ENCODE measurements at regions not wholly inside any gene's neighbourhood (a gene's known extent, or its start where the extent isn't known, plus 50 kb on each side); places are given as distances from the start of the nearest gene placed in this dataset.

DNA sequence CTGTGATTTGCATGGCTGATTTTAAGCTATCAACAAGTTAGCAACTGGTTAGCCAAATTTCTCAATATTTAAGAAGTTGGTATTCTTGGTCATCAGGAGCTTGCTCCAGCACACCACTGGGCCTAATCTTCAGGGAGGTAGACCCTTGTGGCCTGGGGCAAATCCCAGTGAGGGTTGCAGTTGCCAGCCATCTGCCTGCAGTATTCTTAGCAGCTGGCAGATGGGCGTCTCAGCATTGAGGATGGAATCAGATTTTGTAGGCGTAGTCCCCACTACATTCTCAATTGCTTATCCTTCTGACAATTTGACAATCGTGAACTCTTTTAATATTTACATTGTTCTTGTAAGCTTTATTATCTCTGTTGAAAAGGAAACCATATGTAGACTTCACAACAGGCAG is 1266.2 kb downstream of the SLITRK5 start:
- ATAC-seq, result no peak
- H3K36me3 ChIP-seq, result no peaks in the 10 kb centered on the region
- no peak overlapping the region for H3K4me3 ChIP-seq
- H3K27ac ChIP-seq, result no peak overlapping the region
- no peaks in the 10 kb centered on the region for H3K27me3 ChIP-seq
- no peaks in the 10 kb centered on the region for H3K9me3 ChIP-seq
- DNase-seq, result no peak
- intact Hi-C loops (cut with DNase I), result no loop called here
- TF ChIP-seq, protein P1, sequence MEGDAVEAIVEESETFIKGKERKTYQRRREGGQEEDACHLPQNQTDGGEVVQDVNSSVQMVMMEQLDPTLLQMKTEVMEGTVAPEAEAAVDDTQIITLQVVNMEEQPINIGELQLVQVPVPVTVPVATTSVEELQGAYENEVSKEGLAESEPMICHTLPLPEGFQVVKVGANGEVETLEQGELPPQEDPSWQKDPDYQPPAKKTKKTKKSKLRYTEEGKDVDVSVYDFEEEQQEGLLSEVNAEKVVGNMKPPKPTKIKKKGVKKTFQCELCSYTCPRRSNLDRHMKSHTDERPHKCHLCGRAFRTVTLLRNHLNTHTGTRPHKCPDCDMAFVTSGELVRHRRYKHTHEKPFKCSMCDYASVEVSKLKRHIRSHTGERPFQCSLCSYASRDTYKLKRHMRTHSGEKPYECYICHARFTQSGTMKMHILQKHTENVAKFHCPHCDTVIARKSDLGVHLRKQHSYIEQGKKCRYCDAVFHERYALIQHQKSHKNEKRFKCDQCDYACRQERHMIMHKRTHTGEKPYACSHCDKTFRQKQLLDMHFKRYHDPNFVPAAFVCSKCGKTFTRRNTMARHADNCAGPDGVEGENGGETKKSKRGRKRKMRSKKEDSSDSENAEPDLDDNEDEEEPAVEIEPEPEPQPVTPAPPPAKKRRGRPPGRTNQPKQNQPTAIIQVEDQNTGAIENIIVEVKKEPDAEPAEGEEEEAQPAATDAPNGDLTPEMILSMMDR (IDR thresholded peaks at IDR 0.05), result no peak
- H3K4me1 ChIP-seq, result no peaks in the 10 kb centered on the region
- 85 to 86% methylated on average over 3 of the region's 3 CpGs for WGBS, 2 donors

DNA sequence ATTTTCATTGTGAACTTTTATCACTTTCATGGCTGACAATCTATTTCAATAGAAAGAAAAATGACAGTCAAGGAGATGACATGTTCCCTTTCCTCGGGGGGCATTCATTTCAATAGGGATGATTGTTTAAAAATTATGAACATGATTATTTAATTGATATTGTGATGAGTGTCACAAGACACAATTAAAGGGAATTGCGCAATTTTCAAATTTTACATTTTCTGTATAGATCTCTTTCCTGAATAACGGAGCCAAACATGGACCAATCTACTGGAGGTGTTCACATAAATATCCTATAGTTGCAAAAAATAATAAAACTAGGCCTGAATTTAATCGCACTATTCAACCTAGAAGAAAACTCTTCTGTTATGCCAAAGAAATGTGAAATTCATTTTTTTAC is 1274.6 kb downstream of the SLITRK5 start:
- DNase-seq (no peak), ATAC-seq (no peak)
- Histone ChIP-seq H3K27ac (no peak overlapping the region), H3K4me3 (no peak overlapping the region), H3K36me3 (no peaks in the 10 kb centered on the region), H3K9me3 (no peaks in the 10 kb centered on the region), H3K4me1 (no peaks in the 10 kb centered on the region), H3K27me3 (no peaks in the 10 kb centered on the region)
- TF ChIP-seq, protein P1 (IDR thresholded peaks at IDR 0.05), result no peak
- intact Hi-C loops (cut with DNase I), result no loop called here
- 87 to 89% methylated on average over 4 of the region's 4 CpGs for WGBS, 2 donors

DNA sequence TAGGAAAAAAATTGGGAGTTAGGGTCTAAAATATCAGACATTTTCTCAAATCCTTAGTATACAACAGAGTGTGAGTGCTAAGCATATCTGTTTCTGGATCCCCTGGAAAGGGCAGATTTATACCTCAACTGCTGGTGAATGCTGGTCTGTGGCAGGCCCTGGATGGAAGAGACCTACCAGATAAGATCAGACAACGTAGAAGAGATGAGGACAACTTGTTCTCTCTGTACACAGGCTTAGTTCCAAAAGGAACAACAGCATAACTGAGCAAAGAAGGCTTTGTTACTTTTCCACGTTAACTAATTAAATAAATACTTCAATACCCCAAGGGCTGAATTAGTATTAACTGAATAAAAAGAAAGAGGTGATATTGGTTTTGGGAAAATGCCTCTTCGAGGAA is 1277.3 kb downstream of the SLITRK5 start:
- DNase-seq (no peak), ATAC-seq (no peak)
- Histone ChIP-seq H3K4me1 (no peaks in the 10 kb centered on the region), H3K9me3 (no peaks in the 10 kb centered on the region), H3K4me3 (no peak overlapping the region), H3K27ac (no peak overlapping the region), H3K36me3 (no peaks in the 10 kb centered on the region), H3K27me3 (no peaks in the 10 kb centered on the region)
- WGBS, 2 donors, result 51 to 65% methylated on average over 3 of the region's 3 CpGs
- intact Hi-C loops (cut with DNase I), result no loop called here
- TF ChIP-seq, protein P1 (IDR thresholded peaks at IDR 0.05), result no peak

DNA sequence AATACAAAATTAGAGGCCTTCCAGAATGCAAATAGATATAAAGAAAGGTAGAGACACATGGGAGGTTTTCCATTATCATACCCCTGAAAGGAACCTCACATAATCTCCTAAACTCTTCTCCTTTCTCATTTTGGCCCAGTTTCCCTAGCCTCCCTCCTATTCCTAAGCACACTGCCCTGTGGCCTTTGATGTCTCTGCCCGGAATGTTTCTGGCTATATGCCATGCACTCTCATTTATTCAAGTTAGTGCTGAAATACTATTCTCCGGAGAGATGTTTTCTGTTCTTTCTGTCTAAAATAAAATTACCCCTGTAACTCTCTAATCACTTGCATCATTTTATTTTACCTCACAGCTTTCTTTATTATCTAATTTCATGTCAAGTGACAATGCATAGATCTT is 1287.7 kb downstream of the SLITRK5 start:
- Histone ChIP-seq H3K9me3 (peaks cover 0 to 12% (median 0%) of the 10 kb centered on the region in 11 donors), H3K27ac (no peak overlapping the region), H3K4me3 (no peak overlapping the region), H3K27me3 (no peaks in the 10 kb centered on the region), H3K36me3 (no peaks in the 10 kb centered on the region), H3K4me1 (no peaks in the 10 kb centered on the region)
- TF ChIP-seq, protein P1 (IDR thresholded peaks at IDR 0.05), result no peak
- ATAC-seq (no peak), DNase-seq (no peak)
- intact Hi-C loops (cut with DNase I), result no loop called here
- 19 to 35% methylated on average over 2 of the region's 2 CpGs for WGBS, 2 donors

DNA sequence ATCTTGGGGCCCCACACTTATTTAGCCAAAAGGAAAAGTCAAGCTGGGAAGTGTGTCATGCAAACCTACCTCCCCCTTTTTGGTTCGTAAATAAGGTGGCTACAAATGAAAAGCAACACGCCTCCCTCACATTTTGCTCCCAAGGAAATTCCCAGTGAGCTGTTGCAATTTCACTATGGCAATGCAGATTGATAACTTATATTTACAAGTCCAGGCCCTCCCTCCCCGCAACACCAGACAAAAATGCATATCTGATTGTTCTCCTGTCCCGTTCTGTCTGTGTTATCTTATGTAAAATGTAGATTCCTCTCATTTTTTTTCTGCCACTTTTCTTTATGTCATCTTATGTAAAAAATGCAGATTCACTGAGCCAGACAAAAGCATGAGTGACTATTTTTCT is 1305.3 kb downstream of the SLITRK5 start:
- WGBS, 2 donors, result 65 to 85% methylated on average over 4 of the region's 4 CpGs
- DNase-seq (no peak), ATAC-seq (no peak)
- peaks cover 0 to 2% (median 0%) of the 10 kb centered on the region in 11 donors for H3K9me3 ChIP-seq
- H3K4me1 ChIP-seq, result peaks cover 0 to 7% (median 0%) of the 10 kb centered on the region in 9 donors
- H3K36me3 ChIP-seq, result no peaks in the 10 kb centered on the region
- TF ChIP-seq, protein P1 (IDR thresholded peaks at IDR 0.05), result no peak
- no peak overlapping the region for H3K4me3 ChIP-seq
- intact Hi-C loops (cut with DNase I), result no loop called here
- no peak overlapping the region for H3K27ac ChIP-seq
- H3K27me3 ChIP-seq, result no peaks in the 10 kb centered on the region

Data from heart right ventricle (tissue), 16 donors.